SU-DHL-6 (cell line): ENCODE measurements at regions not wholly inside any gene's neighbourhood (a gene's known extent, or its start where the extent isn't known, plus 50 kb on each side); places are given as distances from the start of the nearest gene placed in this dataset.

Source experiments
- H2AFZ ChIP-seq: fragments of 200-600 bp; sonication (generic); 2 replicates; pipeline ENCODE4 v1.6.1; 2014; ENCODE audit warnings: low read depth, mild to moderate bottlenecking, moderate library complexity, mixed read lengths, antibody characterized with exemption, low read length; ENCODE audit not compliant: severe bottlenecking
- H3F3A ChIP-seq: fragments of 200-600 bp; shearing (Covaris generic); 2 replicates; pipeline ENCODE4 v1.6.0; 2016; ENCODE audit warnings: antibody characterized with exemption, mild to moderate bottlenecking; ENCODE audit not compliant: insufficient read depth
- H3K27ac ChIP-seq: fragments of 200-600 bp; sonication (generic); 2 replicates; pipeline ENCODE4 v1.5.1; 2016; ENCODE audit warnings: low read depth, mild to moderate bottlenecking, low read length, moderate library complexity, mixed read lengths
- H3K27me3 ChIP-seq: fragments of 200-600 bp; sonication (generic), shearing (Covaris generic); 2 replicates; pipeline ENCODE4 v1.6.0; 2014; ENCODE audit warnings: mild to moderate bottlenecking, low read length
- H3K36me3 ChIP-seq: fragments of 200-600 bp; sonication (generic); 2 replicates; pipeline ENCODE4 v1.6.1; 2014; ENCODE audit warnings: mild to moderate bottlenecking, low read length, mixed read lengths
- H3K4me2 ChIP-seq: fragments of 300-600, 200-600 bp; shearing (Covaris generic), sonication (generic); 2 replicates; pipeline ENCODE4 v1.6.0; 2014; ENCODE audit warnings: low read length, low read depth, mild to moderate bottlenecking; ENCODE audit not compliant: poor library complexity, severe bottlenecking
- H3K4me3 ChIP-seq: fragments of 200-600 bp; sonication (generic); 2 replicates; pipeline ENCODE4 v1.5.1; 2014; ENCODE audit warnings: antibody characterized with exemption, low read length, mild to moderate bottlenecking, mixed read lengths; ENCODE audit not compliant: insufficient read depth, poor library complexity, severe bottlenecking
- H3K79me2 ChIP-seq: fragments of 200-600 bp; sonication (generic); 2 replicates; pipeline ENCODE4 v1.6.1; 2014; ENCODE audit warnings: mild to moderate bottlenecking, low read length, moderate library complexity; ENCODE audit not compliant: insufficient read depth
- H3K9ac ChIP-seq: fragments of 200-600 bp; sonication (generic); 2 replicates; pipeline ENCODE4 v1.7.0; 2014; ENCODE audit warnings: mild to moderate bottlenecking, low read length
- H3K9me2 ChIP-seq: fragments of 200-600 bp; sonication (generic); replicated peaks from 2 replicates; pipeline ENCODE4 v1.6.1; 2014; ENCODE audit warnings: low read length; ENCODE audit not compliant: insufficient read depth
- H3K9me3 ChIP-seq: fragments of 200-600 bp; sonication (generic); 2 replicates; pipeline ENCODE4 v1.6.1; 2014; ENCODE audit warnings: low read length, mixed read lengths; ENCODE audit not compliant: insufficient read depth
- H4K20me1 ChIP-seq: fragments of 200-600 bp; sonication (generic); 2 replicates; pipeline ENCODE4 v1.6.1; 2014; ENCODE audit warnings: low read depth, mild to moderate bottlenecking, antibody characterized with exemption, low read length, moderate library complexity, mixed read lengths
- EZH2phosphoT487 ChIP-seq: fragments of 200-600 bp; sonication (generic), shearing (Covaris generic); conservative IDR thresholded peaks from 2 replicates; pipeline ENCODE4 v1.6.1; 2018; ENCODE audit warnings: mild to moderate bottlenecking, antibody characterized with exemption, low read length, moderate library complexity, mixed read lengths
- TF ChIP-seq, protein P1 (sequence below): fragments of 200-600 bp; sonication (generic); IDR thresholded peaks from one replicate; pipeline ENCODE4 v1.5.1; 2017; ENCODE audit warnings: antibody characterized with exemption, mild to moderate bottlenecking, low read length, moderate library complexity; ENCODE audit not compliant: insufficient read depth, poor library complexity, severe bottlenecking

DNA sequence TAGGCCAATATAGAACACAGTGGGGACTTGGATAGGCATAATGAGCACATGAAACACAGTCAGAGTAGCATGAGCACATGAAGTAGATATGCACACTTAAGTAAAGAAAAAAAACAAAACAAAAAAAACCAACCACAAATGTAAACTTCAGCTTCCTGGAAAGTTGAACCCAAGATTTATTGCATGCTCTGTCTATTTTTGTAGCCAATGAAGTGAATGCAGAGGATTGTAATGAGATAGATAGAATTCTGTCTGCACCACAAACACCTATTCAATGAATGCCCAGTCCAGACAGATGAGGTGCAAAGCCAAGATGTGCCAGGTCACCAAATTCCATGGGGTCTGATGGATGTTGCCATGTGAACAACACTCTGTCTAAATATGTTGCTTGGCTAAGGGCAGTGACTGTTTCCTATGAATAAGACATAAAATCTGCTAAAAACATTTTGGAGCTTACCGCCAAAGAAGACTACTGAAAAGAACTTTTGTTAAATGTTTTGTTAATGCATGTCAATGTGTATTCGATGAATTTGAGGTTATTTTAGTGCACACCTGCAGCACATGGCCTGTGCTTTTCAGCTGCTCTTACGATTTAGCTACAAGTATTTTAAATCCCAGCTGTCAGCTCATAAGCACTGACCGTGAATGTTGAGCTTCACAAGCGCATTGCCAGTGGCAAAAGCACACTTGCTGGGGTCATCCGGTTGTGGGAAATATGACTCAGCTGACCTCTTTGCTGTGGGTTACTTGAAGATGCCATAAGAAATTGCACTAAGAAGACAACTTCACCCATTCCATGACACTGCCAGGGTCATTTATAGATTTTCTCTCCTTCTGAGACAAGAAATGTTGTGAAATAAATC lies 374.8 kb upstream of the GNPDA2 start:
- Histone ChIP-seq H3K36me3 (no peaks in the 10 kb centered on the region), H3K4me3 (no peak overlapping the region), H3F3A (no peaks in the 10 kb centered on the region), H3K27ac (no peak overlapping the region), H3K27me3 (no peaks in the 10 kb centered on the region), H3K79me2 (no peaks in the 10 kb centered on the region), H3K9ac (no peak overlapping the region), H2AFZ (no peak overlapping the region), H3K9me2 (no peaks in the 10 kb centered on the region), H3K9me3 (no peaks in the 10 kb centered on the region), H3K4me2 (no peak overlapping the region), H4K20me1 (no peaks in the 10 kb centered on the region)
- no peak for TF ChIP-seq EZH2phosphoT487
- TF ChIP-seq, protein P1, sequence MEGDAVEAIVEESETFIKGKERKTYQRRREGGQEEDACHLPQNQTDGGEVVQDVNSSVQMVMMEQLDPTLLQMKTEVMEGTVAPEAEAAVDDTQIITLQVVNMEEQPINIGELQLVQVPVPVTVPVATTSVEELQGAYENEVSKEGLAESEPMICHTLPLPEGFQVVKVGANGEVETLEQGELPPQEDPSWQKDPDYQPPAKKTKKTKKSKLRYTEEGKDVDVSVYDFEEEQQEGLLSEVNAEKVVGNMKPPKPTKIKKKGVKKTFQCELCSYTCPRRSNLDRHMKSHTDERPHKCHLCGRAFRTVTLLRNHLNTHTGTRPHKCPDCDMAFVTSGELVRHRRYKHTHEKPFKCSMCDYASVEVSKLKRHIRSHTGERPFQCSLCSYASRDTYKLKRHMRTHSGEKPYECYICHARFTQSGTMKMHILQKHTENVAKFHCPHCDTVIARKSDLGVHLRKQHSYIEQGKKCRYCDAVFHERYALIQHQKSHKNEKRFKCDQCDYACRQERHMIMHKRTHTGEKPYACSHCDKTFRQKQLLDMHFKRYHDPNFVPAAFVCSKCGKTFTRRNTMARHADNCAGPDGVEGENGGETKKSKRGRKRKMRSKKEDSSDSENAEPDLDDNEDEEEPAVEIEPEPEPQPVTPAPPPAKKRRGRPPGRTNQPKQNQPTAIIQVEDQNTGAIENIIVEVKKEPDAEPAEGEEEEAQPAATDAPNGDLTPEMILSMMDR = no peak

GRCh38 chr4:45099471-45099870 lies 373.1 kb upstream of the GNPDA2 start:
- H2AFZ ChIP-seq = no peak overlapping the region
- no peaks in the 10 kb centered on the region for H3K36me3 ChIP-seq
- no peak overlapping the region for H3K27ac ChIP-seq
- H3K9me3 ChIP-seq = no peaks in the 10 kb centered on the region
- H3K4me3 ChIP-seq = no peak overlapping the region
- no peaks in the 10 kb centered on the region for H4K20me1 ChIP-seq
- no peak overlapping the region for H3K9ac ChIP-seq
- no peaks in the 10 kb centered on the region for H3K79me2 ChIP-seq
- no peaks in the 10 kb centered on the region for H3F3A ChIP-seq
- H3K9me2 ChIP-seq = no peaks in the 10 kb centered on the region
- no peak overlapping the region for H3K4me2 ChIP-seq
- TF ChIP-seq, protein P1 = no peak
- TF ChIP-seq EZH2phosphoT487 = no peak
- no peaks in the 10 kb centered on the region for H3K27me3 ChIP-seq

GRCh38 chr4:45094684-45095083 lies 368.3 kb upstream of the GNPDA2 start:
- no peaks in the 10 kb centered on the region for H3K27me3 ChIP-seq
- no peak overlapping the region for H2AFZ ChIP-seq

More at GRCh38 chr4:45094684-45095083, 368.3 kb upstream of the GNPDA2 start:
- Histone ChIP-seq H3K79me2 (no peaks in the 10 kb centered on the region), H3K4me3 (no peak overlapping the region), H3K36me3 (no peaks in the 10 kb centered on the region), H3K9me3 (no peaks in the 10 kb centered on the region; the same call in 1 of the 2 replicates), H3K4me2 (no peak overlapping the region), H3K27ac (no peak overlapping the region), H3F3A (no peaks in the 10 kb centered on the region), H4K20me1 (no peaks in the 10 kb centered on the region), H3K9me2 (no peaks in the 10 kb centered on the region), H3K9ac (no peak overlapping the region)
- TF ChIP-seq, protein P1 = no peak
- no peak for TF ChIP-seq EZH2phosphoT487
